ENCODE measurements at regions not wholly inside any gene's neighbourhood (a gene's known extent, or its start where the extent isn't known, plus 50 kb on each side); places are given as distances from the start of the nearest gene placed in this dataset.

GRCh38 chr5:111676926-111677415 lies 80.0 kb downstream of the NREP start:
- no peak for DNase-seq (ENCODE audit: low read depth)

GRCh38 chr5:111676466-111676865 lies 80.5 kb downstream of the NREP start:
- no peak for DNase-seq (ENCODE audit: low read depth)

- no peak for DNase-seq (ENCODE audit: low read depth)
These were observed 81.6 kb downstream of the NREP start for GRCh38 chr5:111675201-111675934.

DNA sequence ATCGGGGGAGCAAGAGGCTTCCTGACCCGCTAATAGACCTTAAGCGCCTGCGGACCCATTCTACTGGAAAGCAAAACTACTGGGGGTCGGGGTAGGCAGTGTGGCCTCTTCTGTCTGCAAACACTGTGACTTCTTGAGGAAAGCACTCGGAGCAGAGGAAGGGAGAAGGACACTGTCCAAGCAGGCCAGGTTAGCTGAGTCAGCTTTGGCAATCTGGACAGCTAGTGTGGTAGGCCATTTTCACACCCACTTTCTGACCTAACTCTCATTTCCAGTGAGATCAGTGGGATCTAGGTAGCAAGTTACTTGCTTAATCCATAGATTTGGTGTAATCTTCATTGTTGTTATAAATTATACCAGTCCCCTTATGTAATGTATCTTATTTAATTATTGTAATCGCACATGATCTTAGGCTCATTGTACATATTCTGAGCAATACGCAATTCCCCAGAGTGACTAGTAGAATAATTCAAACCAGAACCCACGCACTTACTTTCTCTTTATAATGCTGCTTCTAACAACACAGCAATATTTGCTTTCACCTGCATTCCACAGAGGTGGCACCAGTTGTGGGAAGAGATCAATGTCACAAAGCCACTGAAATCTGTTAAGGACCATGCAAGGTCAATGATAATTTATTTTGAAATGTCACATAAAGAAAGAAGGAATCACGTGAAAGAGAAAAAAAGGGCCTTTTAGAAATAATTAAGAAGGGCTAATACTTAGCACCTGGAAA lies 82.9 kb downstream of the NREP start:
- no peak for DNase-seq (ENCODE audit: low read depth)

DNA sequence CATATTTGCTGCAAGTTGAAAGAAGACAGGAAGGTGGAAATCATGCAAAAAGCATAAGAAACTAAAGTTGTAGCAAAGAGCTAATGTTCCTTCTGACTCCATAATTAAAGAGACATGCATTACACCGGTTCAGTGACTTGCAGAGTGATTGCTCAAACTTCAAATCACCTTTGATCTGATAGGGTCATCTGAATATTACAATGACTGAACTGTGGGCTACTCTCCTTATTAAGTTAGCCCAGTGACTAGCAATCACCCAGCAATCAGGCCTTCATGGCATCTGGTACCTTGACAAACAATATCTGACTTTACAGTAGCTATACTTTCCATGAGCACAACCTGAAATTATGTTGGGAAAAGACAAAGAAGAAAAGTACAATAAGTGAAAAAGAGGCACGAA lies 84.9 kb downstream of the NREP start:
- no peak for DNase-seq (ENCODE audit: low read depth)

DNA sequence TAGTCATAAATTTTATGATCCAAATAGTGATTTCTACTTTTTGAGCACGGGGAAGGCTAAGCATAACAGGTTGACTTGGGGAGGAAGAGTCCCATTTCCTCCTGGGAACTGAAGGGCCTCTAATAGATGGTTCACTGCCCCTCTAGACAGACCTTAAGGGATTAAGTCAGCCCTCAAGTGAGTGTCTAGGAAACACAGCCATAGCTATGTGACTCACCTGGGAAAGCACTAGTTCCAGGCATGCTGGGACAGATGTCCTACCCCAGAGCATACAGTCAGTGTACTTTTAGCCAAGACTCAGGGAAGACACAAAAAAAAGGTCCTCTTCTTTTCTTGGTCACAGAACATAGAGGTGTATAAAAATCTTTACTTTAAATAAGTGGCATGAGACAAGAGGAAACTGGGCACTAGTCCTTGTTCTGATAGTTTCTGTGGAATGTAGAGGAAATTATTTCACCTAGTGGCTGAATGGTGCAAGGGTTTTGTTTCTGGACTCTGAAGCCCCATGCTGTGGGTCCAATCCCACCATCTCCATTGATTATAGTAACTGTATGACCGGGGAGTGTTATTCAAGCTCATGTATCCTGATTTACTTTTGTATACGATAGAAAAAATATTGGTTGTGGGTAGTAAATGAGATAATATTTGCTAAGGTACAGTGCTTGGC lies 86.0 kb downstream of the NREP start:
- DNase-seq (ENCODE audit: low read depth) = no peak

DNA sequence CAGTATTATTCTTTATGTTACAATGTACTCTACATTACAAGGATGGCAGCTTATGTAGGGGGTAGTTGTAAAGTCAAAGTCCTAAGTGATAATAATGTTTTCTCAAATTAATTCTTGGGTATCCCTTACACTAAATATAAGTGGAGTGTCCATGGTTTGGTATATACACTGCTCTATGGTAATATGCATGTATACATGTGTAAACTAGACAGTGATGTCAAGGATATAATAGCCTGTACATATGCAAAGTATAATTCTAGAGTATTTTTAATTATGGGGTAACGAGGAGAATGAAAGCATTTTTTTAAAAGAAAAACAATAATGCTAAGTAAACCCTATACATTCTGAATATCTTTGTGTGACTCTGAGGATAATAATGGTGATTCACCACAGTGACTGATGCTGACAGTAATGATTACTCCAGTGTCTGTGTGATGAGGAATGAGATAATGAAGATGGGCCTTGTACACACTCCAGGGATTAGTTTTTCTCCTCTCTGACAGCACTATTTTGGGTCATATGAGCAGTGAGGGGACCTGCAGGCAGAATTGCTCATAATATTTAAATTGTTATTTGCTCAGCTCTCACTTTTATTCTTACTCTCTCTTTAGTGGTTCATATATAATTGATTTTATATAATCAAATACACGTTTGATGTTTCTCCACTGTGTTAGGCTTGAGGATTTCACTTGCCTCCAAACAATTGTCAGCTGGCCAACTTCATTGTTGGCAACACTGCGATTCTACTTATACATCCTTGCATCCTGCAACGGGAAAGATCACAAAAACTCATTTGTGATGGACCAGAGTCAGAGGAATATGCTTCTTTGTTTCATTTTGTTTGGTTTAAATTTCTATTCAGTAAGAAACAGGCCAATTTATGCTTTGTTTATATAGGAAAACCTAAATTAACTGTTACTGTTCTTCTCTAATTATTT lies 88.2 kb downstream of the NREP start:
- DNase-seq (ENCODE audit: low read depth) = no peak

GRCh38 chr5:111667128-111667736 lies 89.8 kb downstream of the NREP start:
- DNase-seq (ENCODE audit: low read depth) = no peak

- DNase-seq (ENCODE audit: low read depth) = no peak
These were observed 100.4 kb downstream of the NREP start for GRCh38 chr5:111656580-111656979.

DNA sequence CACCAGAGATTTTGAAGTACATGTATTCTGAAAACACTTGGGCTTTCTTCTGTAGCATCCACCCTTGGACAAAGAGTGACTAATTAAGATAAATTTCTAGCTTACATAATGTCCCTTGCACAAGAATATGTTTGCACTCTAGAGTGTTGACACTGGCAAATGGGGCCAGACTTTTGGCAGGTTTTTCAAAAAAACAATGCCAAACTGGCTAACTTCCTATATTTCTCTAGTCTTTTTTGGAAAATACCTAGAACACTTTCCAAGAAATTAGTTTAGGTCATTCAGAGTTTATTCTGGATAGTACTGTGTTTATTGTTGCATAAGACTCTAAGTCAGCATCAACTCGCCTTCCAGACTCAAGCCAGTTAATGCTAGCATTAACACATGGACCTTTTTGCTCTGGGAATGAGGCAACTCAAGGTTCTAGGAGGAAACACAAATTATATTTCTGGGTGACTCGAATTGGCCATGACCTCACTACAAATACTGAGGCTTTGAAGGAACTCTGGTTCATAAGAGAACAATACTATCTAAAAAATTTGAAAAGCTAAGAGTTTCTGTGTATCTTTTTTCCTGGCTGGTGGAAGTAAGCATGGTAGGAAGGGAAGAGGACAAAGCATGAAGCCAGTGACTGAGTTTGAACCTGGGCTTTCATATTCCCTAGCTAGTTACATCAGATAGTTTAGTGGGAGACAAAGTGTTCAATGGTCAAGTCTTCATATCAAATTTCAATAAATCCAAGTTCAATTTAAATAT lies 101.6 kb downstream of the NREP start:
- DNase-seq (ENCODE audit: low read depth) = no peak

- DNase-seq (ENCODE audit: low read depth) = no peak
These were observed 103.6 kb downstream of the NREP start for GRCh38 chr5:111653408-111653807.

GRCh38 chr5:111649516-111649915 lies 107.5 kb downstream of the NREP start:
- DNase-seq (ENCODE audit: low read depth) = no peak

DNA sequence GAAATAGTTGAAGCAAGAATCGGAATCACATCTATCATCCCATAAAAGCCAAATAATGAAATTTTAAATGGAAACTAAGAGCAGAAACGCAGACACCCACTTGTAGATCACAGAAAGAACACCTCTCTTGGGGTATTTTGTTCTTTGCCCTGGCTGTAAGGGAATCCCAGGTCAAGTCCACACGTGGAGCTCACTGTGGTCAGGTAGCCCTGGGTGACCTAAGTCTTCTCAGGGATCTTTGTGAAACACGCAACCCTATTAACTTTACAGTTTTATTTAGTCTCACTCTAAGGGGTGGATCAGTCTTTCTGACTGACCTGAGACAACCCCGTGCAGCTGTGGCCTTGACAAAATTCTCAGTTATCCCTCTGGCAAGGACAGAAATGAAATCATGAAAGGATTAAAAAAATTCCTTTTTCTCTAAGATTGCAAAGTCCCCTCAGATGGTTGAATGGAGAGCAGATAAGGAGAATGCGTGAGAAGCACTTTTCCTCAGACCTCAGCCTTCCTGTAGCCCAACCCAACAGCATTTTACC lies 111.6 kb downstream of the NREP start:
- DNase-seq (ENCODE audit: low read depth) = no peak

DNA sequence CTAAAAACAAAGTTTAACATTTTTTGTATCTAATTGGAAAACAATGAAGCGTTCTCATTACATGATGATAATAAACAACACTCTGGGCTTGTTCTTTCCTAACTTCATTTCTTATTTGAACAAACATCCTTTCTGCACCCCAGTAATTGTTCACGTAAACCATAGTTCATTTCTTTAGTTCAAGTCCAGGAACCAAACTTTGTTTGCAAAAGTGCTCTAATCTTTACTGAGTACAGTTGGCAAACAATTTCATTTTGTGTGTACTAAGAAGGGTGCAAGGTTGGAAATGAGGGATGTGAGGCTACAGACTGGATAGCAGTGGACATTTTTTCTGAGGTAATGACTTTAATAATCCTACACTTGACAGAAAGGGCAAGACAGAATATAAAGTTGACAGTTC lies 113.5 kb downstream of the NREP start:
- DNase-seq (ENCODE audit: low read depth) = no peak

DNA sequence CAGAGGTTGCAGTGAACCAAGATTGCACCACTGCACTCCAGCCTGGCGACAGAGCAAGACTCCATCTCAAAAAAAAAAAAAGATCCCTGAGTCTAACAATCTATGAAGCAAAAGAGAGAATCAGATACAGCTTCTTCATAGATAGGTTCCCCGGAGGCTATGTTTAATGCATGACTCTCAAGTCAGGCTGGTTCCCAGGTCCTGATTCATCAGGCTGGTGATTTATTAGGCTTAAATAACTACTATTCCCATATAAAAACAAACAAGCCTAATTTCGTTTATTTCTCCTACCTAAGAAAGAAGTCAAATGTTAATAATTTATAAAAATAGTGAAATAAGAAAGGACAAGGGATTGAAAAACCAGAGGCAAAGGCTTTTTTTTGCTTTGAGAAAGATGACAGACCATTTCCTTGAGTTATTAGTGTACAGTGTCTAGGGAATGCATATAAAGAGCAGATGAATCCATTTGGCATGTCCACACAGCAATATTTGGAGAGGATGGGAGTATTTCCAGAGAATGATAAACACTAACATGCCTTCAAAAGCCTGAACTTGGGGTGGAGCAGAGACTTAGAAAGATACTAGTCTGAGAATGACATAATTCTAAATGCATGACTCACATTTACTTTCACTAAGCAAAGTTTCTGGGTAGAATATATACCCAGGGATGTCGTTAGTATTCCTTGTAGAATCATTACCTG lies 115.3 kb downstream of the NREP start:
- no peak for DNase-seq (ENCODE audit: low read depth)

DNA sequence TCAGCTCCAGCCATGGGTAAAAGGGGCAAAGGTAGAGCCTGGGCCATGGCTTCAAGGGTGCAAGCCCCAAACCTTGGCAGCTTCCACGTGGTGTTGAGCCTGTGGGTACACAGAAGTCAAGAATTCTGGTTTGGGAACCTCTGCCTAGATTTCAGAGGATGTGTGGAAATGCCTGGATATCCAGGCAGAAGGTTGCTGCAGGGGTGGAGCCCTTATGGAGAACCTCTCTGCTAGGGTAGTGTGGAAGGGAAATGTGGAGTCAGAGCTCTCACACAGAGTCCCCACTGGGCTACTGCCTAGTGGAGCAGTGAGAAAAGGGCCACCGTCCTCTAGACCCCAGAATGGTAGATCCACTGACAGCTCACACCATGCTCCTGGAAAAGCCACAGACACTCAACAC lies 117.1 kb downstream of the NREP start:
- no peak for DNase-seq (ENCODE audit: low read depth)

DNA sequence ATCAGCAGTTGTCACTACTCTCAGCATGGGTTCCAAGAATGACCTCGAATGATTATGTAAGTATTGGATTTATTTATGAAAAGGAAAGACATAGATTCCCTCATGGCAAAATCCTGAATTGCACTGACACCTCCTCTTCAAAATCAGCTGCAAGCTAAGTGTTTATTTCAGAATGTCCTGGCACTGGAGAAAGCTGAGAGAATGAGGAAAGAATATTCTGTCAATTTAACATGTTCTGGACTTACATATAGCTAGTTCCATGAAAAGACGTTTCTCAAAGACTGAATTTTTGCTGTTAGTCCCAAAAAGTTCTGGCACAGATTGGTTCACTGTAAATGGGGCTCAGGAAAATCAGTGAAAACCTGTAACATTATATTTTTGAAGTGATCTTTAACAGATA lies 120.3 kb downstream of the NREP start:
- no peak for DNase-seq (ENCODE audit: low read depth)

- DNase-seq (ENCODE audit: low read depth) = no peak
These were observed 121.0 kb downstream of the NREP start for GRCh38 chr5:111635916-111636570.
